HG02981 (cell line): ENCODE measurements at regions not wholly inside any gene's neighbourhood (a gene's known extent, or its start where the extent isn't known, plus 50 kb on each side); places are given as distances from the start of the nearest gene placed in this dataset.
"Not testable (repeated sequence)": the region's sequence is repeated elsewhere in the genome, so short reads cannot be mapped to it uniquely, and the experiment has no call there.

ENCODE experiments used
- ATAC-seq: cut with Tn5 transposase; IDR thresholded peaks from one replicate; pipeline ENCODE4 v1.9.1; 2021; ENCODE audit warnings: mild to moderate bottlenecking, moderate library complexity; ENCODE audit not compliant: unreplicated experiment

DNA sequence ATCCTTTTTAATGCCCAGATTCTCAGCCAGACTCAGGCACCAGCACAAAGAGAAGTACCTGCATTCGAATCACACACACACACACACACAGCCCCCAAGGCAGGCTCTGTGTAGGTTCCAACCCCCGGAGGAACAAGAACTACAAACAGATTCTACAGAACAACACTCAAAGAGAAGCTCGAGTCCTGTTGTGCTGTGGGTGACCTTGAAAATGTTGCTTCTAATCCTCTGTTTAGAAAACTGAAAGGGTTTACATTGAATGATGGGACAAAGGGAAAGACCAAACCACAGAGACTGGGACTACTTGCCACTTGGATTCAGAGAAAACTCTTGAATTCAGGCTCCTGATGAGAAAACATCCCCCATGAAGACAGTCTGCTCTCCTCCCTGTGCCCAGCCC is 568.8 kb upstream of the C16orf82 start:
- no peak for ATAC-seq

DNA sequence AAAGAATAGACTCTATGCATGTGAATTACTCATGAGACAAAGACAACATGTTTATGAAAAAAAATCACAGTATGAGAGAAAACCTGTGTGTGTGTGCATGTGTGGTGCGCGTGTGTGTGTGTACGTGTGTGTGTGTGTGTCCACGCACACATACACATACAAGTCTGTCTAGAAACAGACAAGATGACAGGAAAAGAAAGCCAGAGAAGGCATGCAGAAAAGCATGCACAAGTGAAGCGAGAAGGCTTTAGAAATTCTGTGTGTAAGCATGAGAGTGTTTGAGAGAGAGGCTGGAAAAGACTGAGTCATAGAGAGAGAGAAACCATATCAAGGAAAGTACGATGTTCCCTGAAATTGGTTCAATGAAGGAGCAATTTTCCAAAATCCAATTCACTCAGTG is 566.4 kb upstream of the C16orf82 start:
- no peak for ATAC-seq

DNA sequence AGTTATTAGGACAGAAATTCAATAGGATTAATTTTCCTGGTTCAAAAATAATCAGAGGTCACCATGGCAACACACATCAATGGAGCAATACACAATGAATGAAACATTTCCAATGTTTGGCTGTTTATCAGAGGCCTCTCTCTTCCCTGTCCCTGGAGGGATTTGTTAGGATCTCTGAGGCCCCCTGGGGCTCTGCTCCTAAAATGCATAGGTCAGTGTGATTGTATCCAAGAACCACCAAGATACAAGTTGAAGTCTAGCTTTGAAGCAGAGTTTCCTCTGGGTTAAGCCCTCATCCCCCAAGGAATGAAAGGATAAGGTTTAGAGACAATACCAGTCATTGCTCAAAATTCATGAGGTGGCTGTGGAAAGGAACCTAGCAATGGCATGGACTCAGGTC is 561.2 kb upstream of the C16orf82 start:
- ATAC-seq = no peak

DNA sequence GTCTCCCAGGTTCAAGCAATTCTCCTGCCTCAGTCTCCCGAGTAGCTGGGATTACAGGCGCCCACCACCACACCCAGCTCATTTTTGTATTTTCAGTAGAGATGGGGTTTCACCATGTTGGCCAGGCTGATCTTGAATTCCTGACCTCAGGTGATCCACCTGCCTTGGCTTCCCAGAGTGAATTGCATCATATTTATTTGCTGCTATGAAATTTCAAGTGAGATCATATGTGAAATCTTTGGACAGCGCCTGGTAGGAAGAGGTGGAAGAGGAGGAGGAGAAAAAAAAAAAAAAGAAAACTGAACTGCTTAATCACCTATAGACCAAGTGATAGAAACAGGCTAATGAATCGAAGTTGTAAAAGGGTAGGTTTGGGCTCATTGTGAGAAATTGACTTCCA is 557.8 kb upstream of the C16orf82 start:
- not testable (repeated sequence) for ATAC-seq

DNA sequence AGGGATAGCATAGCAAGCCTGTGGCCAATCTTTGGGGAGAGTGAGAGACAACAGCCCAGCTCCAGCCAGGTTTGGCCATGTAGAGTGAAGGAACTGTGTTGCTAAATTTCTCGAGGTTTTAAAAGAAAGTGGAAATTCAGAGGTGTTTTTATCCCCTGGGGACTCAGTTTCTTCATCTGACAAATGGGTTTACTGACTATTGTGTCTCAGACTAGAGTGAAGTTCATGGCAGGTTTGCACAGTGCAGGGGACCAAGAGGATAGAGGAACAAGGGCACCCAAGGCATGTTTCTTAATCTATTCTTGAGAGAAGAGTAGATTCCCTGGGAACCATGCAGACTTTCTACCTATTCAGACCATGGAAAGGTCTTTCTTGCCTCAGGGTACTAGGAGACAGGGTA is 555.8 kb upstream of the C16orf82 start:
- no peak for ATAC-seq

DNA sequence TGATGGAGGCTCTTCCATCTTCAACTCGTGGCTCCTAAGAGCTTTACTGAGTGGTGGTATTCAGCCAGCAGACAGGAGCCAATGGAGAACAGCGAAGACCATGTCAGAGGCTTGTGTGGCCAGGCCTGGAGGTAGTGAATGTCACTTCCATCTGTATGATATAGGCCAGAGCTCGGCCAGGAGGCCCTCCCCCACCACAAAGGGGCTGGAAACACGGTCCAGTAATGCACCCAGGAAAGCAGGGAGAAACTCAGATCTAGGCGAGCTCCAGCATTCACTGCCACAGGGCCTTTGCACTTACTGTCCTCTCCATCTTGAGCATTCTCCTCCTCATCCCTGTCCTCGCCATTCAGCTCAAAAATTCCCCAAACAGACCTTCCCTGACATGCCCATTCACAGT is 555.3 kb upstream of the C16orf82 start:
- ATAC-seq = no peak

DNA sequence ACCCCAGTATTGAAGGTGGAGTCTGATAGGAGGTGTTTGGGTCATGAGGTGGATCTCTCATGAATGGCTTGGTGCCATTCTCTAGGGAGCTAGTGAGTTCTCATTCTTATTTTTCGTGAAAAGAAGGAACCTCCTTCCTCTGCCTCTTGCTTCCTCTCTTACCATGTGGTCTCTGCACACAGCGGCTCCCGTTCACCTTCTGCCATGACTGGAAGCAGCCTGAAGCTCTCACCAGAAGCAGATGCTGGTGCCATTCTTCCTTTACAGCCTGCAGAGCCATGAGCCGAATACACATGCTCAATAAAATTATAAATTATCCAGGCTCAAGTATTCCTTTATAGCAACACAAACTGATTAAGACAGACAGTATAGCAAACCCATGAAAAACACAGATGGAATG is 545.1 kb upstream of the C16orf82 start:
- no peak for ATAC-seq

DNA sequence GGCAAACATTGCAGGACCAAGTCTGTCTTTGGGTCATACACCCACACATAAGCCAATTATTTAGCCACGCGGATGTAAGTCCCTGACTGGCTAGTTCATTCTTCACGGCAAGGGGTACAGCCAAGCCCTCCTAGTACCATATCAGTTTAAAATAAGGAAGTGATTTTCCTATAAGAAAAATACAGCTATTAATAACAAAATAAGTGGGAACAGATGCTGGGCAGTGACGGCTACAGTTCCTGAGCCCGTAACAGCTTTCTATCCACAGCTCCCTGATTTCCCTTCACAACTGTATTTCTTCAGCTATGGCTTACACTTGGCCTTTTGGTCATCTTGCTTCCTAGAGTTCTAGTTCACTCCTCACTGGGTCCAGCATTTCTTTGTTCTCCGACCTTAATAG is 542.4 kb upstream of the C16orf82 start:
- no peak for ATAC-seq

DNA sequence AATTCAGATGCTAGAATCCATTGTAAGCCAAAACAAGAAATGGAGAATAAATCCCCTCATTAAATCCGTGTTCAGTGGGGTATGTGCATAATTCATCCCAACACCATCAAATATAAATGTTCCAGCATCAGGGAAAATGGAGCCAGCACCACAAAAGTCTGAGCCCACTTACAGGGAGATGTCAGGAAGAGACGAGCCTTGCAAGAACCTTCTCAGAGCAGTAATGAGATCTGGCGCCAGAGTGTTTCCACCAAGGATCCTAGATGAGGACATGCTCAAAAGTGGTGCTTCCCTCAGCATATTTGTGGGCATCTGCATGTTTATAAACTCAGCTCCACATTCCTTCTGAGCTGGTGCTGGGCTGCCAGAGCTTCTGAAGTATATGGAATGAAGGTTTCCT is 541.9 kb upstream of the C16orf82 start:
- ATAC-seq = no peak

DNA sequence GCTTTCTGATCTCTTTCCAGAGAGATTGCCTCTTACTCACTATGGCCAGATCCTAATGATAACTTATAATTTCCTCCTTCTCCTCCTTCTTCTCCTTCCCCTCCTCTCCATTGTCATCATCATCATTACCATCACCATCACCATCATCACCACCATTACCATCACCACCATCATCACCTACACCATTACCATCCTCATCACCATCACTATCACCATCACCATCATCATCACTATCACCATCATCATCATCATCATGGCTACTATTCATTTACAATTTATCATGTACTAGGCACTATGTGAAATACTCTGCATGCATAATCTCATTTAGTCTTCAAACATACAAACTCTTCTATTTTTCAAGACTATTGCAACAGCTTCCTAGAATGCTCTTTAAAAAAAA is 540.9 kb upstream of the C16orf82 start:
- ATAC-seq = no peak

DNA sequence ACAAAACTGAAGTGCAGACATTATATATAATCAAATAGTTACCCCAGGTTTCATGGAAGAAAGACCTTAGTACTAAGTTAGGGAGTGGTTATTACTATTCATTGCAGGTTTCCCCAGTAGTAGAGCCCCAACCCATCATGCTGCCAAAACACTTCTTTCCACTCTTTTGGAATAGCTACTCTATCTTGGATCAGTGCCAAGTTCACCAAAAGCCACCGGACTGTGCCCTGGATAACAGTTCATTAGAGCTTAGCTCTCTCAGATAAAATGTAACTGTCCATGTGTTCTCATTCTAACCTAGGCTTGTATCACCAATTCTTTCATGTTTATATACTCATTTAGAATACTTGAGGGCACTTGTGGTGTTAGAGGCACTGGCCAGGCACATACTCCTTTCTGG is 540.1 kb upstream of the C16orf82 start:
- no peak for ATAC-seq

DNA sequence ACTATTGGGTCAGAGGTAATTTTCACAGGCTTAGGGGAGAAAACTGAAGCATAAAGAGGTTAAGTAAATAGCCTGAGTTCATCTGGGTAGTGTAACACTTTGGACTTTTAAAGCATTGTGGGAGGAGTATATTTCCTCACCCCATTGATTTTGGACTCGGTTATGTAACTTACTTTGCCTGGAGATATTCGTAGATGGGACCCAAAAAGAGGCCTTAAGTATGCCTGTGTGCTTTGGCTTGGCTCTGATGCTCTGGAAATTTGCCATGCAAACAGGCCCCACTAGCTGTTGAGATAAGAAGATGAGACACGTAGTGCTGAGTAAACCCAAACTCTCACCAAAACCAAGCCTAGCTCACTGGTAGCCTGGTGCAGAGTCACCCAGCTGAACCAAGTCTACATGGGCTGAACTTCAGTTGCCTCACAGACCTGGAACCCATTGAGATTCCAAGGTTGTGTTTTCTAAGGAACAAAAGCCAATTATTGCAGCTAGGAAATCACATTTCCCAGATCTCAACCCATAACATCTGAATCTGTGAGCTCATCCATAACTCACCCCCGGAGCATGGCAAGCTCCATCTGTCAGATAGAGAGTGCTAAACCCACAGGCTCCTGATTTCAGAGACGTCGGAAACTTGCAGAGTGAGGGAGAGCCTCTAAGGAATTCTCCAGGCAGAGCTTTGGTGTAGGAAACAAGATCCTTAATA is 536.0 kb upstream of the C16orf82 start:
- no peak for ATAC-seq

DNA sequence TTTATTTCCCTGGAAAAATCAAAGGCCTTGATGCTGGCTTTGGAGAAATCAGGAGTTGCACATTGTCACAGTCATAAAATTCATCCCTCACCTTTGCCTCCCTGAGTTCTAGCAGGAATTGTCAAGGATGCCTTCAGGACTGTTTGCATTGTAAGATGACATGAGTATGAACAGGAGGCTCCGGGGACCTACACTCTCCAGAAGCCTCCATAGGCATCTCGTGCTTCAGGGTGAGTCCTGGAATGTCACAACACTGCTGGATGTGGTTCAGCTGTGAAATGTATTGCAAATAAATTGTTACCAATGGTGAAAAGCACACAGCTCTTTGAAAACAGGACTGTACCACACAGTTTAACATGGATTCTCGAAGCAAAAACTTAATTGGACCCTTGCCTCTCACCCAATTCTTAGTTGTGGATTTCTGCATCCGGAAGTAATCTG is 535.4 kb upstream of the C16orf82 start:
- ATAC-seq = no peak

DNA sequence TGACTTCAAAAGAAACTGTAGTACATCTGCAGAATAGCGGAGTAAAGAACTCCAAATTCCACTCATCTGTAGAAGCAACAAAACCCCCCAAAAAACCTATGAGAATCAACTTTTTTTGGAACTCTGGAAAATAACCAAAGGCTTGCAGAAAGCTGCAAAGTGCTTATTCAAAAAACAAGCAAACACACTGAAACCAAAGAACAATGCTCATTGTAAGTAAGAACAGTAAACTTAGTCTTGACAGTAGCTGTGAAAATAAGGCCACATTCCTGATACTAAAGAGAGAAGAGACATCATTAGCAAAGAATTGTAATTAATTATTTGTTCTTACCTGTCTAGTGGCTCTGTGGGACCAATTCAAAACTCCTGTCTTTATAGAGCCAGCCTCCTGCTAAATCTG is 534.3 kb upstream of the C16orf82 start:
- ATAC-seq = no peak

DNA sequence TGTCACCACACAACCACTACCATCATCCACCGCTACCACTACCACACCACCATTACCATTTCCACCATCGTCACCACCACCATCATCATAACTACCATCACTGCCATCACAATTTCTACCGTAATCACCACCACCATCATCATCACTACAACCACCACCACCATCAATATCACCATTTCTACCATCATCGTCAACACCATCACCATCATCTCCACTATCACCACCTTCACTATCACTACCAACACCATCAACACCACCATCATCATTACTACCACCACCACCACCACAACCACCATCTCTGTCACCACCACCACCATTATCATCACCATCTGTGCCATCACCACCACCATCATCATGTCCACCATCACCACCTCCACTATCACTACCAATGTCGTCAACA is 524.5 kb upstream of the C16orf82 start:
- no peak for ATAC-seq

DNA sequence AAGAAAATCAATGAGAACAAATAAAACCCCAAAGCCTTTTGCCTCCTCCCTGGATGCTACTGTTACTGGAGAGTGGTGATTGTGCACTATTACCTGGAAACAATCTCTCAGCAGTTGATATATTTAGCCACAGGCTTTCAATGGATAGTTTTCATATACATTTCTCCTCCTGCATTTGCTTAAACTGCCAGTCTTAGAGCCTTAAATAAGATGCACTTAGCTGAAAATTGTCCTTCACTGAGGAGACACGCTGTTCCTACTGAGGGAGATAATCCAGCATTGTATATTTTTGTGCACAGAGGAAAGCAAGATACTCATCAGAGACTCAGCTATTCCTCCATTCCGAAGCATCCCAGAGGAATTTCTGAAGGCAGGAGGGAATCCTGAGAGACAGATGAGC is 520.2 kb upstream of the C16orf82 start:
- no peak for ATAC-seq

DNA sequence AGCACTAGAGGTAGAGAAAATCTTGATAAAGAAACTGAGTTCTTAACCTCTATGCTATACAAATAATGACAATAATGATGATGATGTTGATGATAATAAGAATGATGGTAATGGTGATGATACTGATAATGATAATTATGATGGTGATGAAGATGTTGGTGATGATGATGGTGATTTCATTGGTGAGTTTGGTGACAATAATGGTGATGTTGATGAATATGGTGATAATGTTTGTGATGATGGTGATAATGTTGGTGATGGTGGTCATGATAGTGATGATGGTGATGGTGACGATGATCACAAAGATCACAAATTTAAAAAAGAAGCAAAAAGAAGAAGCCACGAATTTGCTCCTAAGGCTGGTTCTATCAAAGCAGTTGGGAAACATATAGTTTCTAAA is 519.0 kb upstream of the C16orf82 start:
- no peak for ATAC-seq

DNA sequence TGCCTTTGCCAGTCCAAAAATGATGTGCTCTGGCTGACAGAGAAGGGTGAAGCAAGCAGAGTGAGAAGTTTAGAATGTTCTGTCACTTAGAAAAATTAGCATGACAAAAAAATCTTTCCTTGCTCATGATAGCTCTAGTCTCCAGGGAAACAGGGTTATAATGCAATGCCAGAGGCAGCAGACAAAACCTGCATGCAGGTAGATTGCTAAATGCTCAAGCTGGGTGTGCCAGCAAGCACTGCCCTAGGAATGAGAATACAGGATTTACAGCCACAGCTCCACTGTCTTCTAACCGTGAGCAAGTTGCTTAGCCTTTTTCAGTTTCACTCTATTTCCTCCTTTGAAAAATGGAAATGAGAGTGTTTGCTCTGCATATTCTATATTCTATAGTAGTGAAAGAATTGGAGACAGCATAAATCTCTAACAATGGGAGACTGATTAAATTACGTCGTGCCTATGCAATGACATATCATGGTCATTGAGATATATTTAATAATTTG is 516.6 kb upstream of the C16orf82 start:
- no peak for ATAC-seq

DNA sequence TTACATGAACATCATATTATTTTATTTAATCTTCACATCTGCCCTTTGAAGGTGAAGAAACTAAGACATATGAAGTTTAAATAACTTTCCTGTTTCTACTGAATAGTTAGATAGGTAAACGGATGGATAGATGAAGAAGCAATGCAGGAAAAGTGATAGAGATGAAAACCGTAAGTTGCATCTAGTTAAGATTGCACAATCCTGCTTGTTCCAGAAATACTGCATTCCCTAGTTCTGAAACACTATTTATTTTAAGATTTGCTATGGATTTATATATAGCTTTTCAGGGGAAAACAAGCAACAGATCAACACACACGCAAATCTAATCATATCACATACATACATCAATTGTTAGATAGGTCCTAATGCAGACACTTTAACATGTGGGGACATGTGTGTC is 512.7 kb upstream of the C16orf82 start:
- ATAC-seq = no peak

DNA sequence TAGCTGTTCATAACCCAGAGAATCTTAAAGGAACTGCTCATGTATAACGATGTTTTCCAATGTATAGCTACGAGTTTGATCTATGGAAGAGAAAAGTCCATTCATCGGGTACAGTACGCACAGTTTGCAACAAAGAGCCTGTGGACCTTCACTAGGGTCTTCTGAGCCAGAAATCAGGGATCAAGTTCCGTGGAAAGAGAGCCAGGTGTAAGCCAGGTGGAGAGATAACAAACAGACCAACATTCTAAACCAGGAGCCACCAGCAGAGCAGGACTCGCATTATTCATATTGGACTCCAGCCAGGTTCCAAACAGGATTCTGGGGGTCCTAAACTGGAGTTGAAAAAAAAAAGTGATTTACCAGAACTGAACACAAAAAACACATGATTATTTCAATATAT is 505.4 kb upstream of the C16orf82 start:
- no peak for ATAC-seq

DNA sequence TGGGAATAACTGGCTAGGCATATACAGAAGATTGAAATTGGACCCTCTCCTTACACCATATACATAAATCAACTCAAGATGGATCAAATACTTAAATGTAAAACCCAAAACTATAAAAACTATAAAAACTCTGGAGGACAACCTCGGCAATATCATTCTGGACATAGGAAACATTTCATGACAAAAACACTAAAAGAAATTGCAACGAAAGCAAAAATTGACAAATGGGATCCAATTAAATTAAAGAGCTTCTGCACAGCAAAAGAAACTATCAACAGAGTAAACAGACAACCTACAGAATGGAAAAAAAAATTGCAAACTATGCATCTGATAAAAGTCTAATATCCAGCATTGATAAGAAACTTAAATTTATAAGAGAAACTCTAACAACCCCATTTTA is 503.7 kb upstream of the C16orf82 start:
- ATAC-seq = no peak

DNA sequence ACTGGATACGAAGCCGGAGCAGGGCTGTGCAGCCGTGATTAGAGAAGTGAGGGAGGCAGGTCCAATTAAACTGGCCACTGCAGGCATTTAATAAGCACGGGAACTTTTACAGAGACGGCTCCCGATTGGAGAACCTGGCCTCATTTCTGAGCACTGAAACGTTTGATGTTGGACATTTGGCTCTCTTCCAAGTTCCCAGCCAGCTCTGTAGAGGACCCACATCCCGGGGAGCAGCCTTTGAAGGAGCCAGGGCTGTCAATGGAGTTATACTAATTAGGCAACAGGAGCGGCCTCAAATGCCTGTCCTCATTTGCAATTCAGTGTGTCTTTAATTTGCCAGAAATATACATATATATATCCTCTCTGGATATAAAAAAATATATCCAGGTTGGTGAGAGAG is 499.4 kb upstream of the C16orf82 start:
- ATAC-seq = no peak

DNA sequence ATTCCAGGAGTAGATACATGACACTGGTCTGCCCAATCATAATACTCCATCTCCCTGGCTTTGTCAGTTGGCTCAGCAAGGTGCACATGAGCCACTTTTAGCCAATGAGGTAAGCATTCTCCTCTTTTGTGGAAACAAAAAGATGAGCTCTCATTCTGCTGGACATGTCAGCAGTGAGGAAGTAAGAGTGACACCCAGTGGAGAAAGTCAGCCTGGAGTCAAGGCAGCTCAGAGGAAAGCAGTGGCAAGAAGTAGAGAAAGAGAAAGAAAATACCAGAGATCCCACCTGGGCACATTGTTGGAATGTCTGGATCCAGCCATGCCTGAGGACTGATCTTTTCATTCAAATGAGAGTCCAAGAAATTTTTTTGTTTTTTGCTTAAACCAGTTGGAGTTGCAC is 496.9 kb upstream of the C16orf82 start:
- ATAC-seq = no peak
